Activated CD8-positive, alpha-beta memory T cell treated with anti-CD3 and anti-CD28 coated beads for 1 hour (primary cell): ENCODE measurements at regions not wholly inside any gene's neighbourhood (a gene's known extent, or its start where the extent isn't known, plus 50 kb on each side); places are given as distances from the start of the nearest gene placed in this dataset.

Experiments used
- DNase-seq, 2 donors: peaks; one replicate each; pipeline ENCODE4 v3.0.0-alpha.2; 2020; ENCODE audit warnings: low read depth in 1 of 2; ENCODE audit errors: extremely low read depth in 1 of 2

GRCh38 chr2:204176306-204176705 is 239.7 kb downstream of the ICOS start:
- no peak for DNase-seq

- no peak for DNase-seq
Measured at GRCh38 chr2:204177251-204177976, 240.9 kb downstream of the ICOS start.

GRCh38 chr2:204177977-204178522 is 241.5 kb downstream of the ICOS start:
- peak; percentile 26 to 46 for DNase-seq

- no peak for DNase-seq
Measured at GRCh38 chr2:204180649-204181048, 244.1 kb downstream of the ICOS start.

- no peak for DNase-seq
Measured at GRCh38 chr2:204183608-204184007, 247.0 kb downstream of the ICOS start.

- no peak for DNase-seq
Measured at GRCh38 chr2:204184226-204184625, 247.7 kb downstream of the ICOS start.

GRCh38 chr2:204187229-204188083 is 250.9 kb downstream of the ICOS start:
- DNase-seq: no peak

- no peak for DNase-seq
Measured at GRCh38 chr2:204191574-204191973, 255.0 kb downstream of the ICOS start.

- DNase-seq: no peak
Measured at GRCh38 chr2:204195498-204195897, 258.9 kb downstream of the ICOS start.

- no peak for DNase-seq
Measured at GRCh38 chr2:204197336-204198005, 260.9 kb downstream of the ICOS start.

- no peak for DNase-seq
Measured at GRCh38 chr2:204199357-204199756, 262.8 kb downstream of the ICOS start.

- DNase-seq: no peak
Measured at GRCh38 chr2:204201507-204201906, 264.9 kb downstream of the ICOS start.

GRCh38 chr2:204202253-204202652 is 265.7 kb downstream of the ICOS start:
- DNase-seq: no peak

- DNase-seq: no peak
Measured at GRCh38 chr2:204203704-204204103, 267.1 kb downstream of the ICOS start.

- DNase-seq: no peak
Measured at GRCh38 chr2:204205082-204205481, 268.5 kb downstream of the ICOS start.

- no peak for DNase-seq
Measured at GRCh38 chr2:204205538-204205937, 269.0 kb downstream of the ICOS start.

GRCh38 chr2:204207866-204208265 is 271.3 kb downstream of the ICOS start:
- no peak for DNase-seq

- no peak for DNase-seq
Measured at GRCh38 chr2:204213588-204213987, 277.0 kb downstream of the ICOS start.

- DNase-seq: no peak
Measured at GRCh38 chr2:204218040-204218439, 281.5 kb downstream of the ICOS start.

GRCh38 chr2:204219196-204219595 is 282.6 kb downstream of the ICOS start:
- DNase-seq: no peak

- no peak for DNase-seq
Measured at GRCh38 chr2:204220896-204221295, 284.3 kb downstream of the ICOS start.
